Body of pancreas (tissue), 4 donors: ENCODE measurements at regions not wholly inside any gene's neighbourhood (a gene's known extent, or its start where the extent isn't known, plus 50 kb on each side); places are given as distances from the start of the nearest gene placed in this dataset.

Source experiments
- CTCF ChIP-seq, 7 experiments: fragments of 450-650 bp in 4 of 7; fragments of 200-600 bp in 3 of 7; sonication (generic) in 3 of 7; IDR thresholded peaks; one replicate each; pipeline ENCODE4 v1.5.1; 2016 to 2019; ENCODE audit warnings: antibody characterized with exemption in 7 of 7
- POLR2A ChIP-seq, 3 donors: fragments of 450-650 bp; IDR thresholded peaks; one replicate each; pipeline ENCODE4 v1.6.1; 2016; ENCODE audit warnings: antibody characterized with exemption in 3 of 3, mild to moderate bottlenecking in 2 of 3

GRCh38 chr7:126065766-126066165 is 1136.1 kb upstream of the POT1 start:
- TF ChIP-seq CTCF (IDR thresholded peaks at IDR 0.05) (no peak), POLR2A (IDR thresholded peaks at IDR 0.05) (no peak)
